ENCODE measurements at regions not wholly inside any gene's neighbourhood (a gene's known extent, or its start where the extent isn't known, plus 50 kb on each side); places are given as distances from the start of the nearest gene placed in this dataset.

DNA sequence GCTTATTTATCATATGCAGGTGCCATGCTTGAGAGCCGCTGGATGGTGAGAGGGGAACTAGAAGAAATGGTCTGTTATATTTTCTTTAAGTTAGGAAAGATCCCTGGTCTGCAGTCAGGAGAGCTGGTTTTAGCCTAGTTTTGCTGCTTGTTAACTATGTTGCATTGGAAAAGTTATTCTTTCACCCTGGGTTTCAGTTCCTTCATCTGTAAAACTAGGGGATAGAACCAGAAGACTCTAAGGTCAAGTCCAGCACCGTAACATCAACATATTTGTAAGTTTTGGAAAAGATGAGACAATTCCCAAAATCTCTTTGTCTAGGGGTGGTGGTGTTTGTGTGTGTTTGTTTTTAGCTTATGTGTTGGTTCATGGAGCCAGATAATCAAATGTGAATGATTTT is 304.0 kb downstream of the QKI start:
- ATAC-seq: no peak

DNA sequence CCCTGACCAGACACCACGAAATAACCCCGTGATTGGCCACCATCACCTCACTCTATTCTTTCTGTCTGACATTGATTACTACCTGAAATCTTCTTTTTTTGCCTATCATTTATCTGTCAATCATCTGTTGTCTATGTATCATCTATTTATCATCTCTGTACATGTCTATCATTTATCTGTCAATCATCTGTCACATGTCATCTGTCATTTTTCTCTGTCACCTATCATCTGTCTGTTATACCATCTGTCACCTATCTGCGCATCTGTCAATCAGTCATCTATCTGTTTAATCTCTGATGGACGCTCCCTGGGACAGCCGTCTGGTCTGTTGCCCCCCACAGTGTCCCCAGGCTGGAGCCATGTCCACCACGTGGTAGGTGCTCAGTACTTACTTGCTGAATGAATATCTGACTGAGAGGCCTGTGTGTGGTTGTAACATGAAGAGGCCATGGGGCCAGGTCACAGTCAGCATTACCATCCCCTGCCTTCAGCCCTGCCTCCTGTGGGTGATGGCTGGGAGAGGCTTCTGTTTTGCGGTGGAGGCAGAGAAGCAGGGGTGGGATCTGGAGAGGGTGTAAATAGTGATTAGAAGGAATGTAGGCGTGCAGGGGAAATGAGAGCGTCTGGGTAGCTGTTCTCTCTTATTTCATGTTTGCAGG is 302.7 kb downstream of the QKI start:
- no peak for ATAC-seq

More for the DNA sequence above, 304.0 kb downstream of the QKI start:
- no peak for TF ChIP-seq TOX (CRISPR knock-in tag; IDR thresholded peaks at IDR 0.05; ENCODE audit: borderline replicate concordance)
- TF ChIP-seq, protein P1, sequence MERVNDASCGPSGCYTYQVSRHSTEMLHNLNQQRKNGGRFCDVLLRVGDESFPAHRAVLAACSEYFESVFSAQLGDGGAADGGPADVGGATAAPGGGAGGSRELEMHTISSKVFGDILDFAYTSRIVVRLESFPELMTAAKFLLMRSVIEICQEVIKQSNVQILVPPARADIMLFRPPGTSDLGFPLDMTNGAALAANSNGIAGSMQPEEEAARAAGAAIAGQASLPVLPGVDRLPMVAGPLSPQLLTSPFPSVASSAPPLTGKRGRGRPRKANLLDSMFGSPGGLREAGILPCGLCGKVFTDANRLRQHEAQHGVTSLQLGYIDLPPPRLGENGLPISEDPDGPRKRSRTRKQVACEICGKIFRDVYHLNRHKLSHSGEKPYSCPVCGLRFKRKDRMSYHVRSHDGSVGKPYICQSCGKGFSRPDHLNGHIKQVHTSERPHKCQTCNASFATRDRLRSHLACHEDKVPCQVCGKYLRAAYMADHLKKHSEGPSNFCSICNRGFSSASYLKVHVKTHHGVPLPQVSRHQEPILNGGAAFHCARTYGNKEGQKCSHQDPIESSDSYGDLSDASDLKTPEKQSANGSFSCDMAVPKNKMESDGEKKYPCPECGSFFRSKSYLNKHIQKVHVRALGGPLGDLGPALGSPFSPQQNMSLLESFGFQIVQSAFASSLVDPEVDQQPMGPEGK (CRISPR knock-in tag; IDR thresholded peaks at IDR 0.05; ENCODE audit: borderline replicate concordance): no peak
- no peak for TF ChIP-seq ZNF8 (CRISPR knock-in tag; IDR thresholded peaks at IDR 0.05)
- TF ChIP-seq PPARA (CRISPR knock-in tag; IDR thresholded peaks at IDR 0.05; ENCODE audit: borderline replicate concordance): no peak
- no peak for TF ChIP-seq CSDC2 (CRISPR knock-in tag; IDR thresholded peaks at IDR 0.05)
- no peak for TF ChIP-seq ZC3H10 (CRISPR knock-in tag; IDR thresholded peaks at IDR 0.05)
- TF ChIP-seq ISL1 (CRISPR knock-in tag; IDR thresholded peaks at IDR 0.05): no peak
- TF ChIP-seq TCF4 (CRISPR knock-in tag; IDR thresholded peaks at IDR 0.05; ENCODE audit: borderline replicate concordance): no peak
- TF ChIP-seq, protein P2, sequence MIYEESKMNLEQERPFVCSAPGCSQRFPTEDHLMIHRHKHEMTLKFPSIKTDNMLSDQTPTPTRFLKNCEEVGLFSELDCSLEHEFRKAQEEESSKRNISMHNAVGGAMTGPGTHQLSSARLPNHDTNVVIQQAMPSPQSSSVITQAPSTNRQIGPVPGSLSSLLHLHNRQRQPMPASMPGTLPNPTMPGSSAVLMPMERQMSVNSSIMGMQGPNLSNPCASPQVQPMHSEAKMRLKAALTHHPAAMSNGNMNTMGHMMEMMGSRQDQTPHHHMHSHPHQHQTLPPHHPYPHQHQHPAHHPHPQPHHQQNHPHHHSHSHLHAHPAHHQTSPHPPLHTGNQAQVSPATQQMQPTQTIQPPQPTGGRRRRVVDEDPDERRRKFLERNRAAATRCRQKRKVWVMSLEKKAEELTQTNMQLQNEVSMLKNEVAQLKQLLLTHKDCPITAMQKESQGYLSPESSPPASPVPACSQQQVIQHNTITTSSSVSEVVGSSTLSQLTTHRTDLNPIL (CRISPR knock-in tag; IDR thresholded peaks at IDR 0.05; ENCODE audit: low read depth): no peak
- TF ChIP-seq, protein P3, sequence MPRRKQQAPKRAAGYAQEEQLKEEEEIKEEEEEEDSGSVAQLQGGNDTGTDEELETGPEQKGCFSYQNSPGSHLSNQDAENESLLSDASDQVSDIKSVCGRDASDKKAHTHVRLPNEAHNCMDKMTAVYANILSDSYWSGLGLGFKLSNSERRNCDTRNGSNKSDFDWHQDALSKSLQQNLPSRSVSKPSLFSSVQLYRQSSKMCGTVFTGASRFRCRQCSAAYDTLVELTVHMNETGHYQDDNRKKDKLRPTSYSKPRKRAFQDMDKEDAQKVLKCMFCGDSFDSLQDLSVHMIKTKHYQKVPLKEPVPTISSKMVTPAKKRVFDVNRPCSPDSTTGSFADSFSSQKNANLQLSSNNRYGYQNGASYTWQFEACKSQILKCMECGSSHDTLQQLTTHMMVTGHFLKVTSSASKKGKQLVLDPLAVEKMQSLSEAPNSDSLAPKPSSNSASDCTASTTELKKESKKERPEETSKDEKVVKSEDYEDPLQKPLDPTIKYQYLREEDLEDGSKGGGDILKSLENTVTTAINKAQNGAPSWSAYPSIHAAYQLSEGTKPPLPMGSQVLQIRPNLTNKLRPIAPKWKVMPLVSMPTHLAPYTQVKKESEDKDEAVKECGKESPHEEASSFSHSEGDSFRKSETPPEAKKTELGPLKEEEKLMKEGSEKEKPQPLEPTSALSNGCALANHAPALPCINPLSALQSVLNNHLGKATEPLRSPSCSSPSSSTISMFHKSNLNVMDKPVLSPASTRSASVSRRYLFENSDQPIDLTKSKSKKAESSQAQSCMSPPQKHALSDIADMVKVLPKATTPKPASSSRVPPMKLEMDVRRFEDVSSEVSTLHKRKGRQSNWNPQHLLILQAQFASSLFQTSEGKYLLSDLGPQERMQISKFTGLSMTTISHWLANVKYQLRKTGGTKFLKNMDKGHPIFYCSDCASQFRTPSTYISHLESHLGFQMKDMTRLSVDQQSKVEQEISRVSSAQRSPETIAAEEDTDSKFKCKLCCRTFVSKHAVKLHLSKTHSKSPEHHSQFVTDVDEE (CRISPR knock-in tag; IDR thresholded peaks at IDR 0.05): no peak

DNA sequence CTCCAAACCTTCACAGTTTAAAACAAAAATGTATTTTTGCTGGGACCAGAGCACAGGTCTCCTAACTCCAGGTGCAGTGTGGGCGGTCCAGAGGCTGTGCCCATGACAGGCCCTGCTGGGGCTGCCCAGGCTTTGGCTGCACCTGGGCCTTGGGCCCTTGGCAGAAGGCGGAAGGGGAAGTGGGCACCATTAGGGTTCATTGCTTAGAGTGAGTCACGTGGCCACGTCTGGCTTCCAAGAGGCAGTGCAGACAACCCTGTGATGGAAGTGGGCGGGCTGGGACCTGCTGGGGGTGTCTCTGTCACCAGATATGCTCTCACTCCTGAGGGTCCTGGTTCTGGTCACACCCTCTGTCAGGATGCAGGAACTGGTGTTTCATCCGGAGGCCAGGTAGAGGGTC is 302.2 kb downstream of the QKI start:
- no peak for ATAC-seq
- TF ChIP-seq, protein P3 (CRISPR knock-in tag; IDR thresholded peaks at IDR 0.05): no peak
- TF ChIP-seq CSDC2 (CRISPR knock-in tag; IDR thresholded peaks at IDR 0.05) (no peak), GLIS3 (CRISPR knock-in tag; IDR thresholded peaks at IDR 0.05) (no peak)
- TF ChIP-seq, protein P2 (CRISPR knock-in tag; IDR thresholded peaks at IDR 0.05; ENCODE audit: low read depth): no peak

More for the DNA sequence above, 302.7 kb downstream of the QKI start:
- TF ChIP-seq, protein P2 (CRISPR knock-in tag; IDR thresholded peaks at IDR 0.05; ENCODE audit: low read depth): no peak
- no peak for TF ChIP-seq ESRRG (CRISPR knock-in tag; IDR thresholded peaks at IDR 0.05)
- TF ChIP-seq BACH2 (CRISPR knock-in tag; IDR thresholded peaks at IDR 0.05; ENCODE audit: borderline replicate concordance): no peak
- no peak for TF ChIP-seq ISL1 (CRISPR knock-in tag; IDR thresholded peaks at IDR 0.05)
- TF ChIP-seq GLIS3 (CRISPR knock-in tag; IDR thresholded peaks at IDR 0.05): no peak
- TF ChIP-seq SNAI2 (CRISPR knock-in tag; IDR thresholded peaks at IDR 0.05): no peak
- TF ChIP-seq, protein P3 (CRISPR knock-in tag; IDR thresholded peaks at IDR 0.05): no peak
- no peak for TF ChIP-seq CSDC2 (CRISPR knock-in tag; IDR thresholded peaks at IDR 0.05)
- TF ChIP-seq ZFP3 (CRISPR knock-in tag; IDR thresholded peaks at IDR 0.05): no peak
- TF ChIP-seq ZFP30 (CRISPR knock-in tag; IDR thresholded peaks at IDR 0.05): no peak
- no peak for TF ChIP-seq ZNF70 (CRISPR knock-in tag; IDR thresholded peaks at IDR 0.05)
- no peak for TF ChIP-seq ZNF565 (CRISPR knock-in tag; conservative IDR thresholded peaks at IDR 0.05; ENCODE audit: low read depth)
- TF ChIP-seq PPARA (CRISPR knock-in tag; IDR thresholded peaks at IDR 0.05; ENCODE audit: borderline replicate concordance): no peak
- TF ChIP-seq ARNTL (CRISPR knock-in tag; IDR thresholded peaks at IDR 0.05; ENCODE audit: borderline replicate concordance, low read depth): no peak

Measured in SK-N-SH treated with all-trans-retinoic acid at 6 μM for 48 hours (cell line).